ENCODE measurements at regions not wholly inside any gene's neighbourhood (a gene's known extent, or its start where the extent isn't known, plus 50 kb on each side); places are given as distances from the start of the nearest gene placed in this dataset.

- 87 to 91% (median 91%) methylated on average over 2 of the region's 2 CpGs for WGBS, 3 donors
- H3K36me3 ChIP-seq (ENCODE audit: insufficient read depth in 1 of 2, low read depth in 1 of 2), result no peaks in the 10 kb centered on the region
- DNase-seq (no peak), ATAC-seq (no peak)
- no peaks in the 10 kb centered on the region for H3K9me3 ChIP-seq
- H3K4me3 ChIP-seq, result no peak overlapping the region
- H3K4me1 ChIP-seq, result no peaks in the 10 kb centered on the region
- H3K27ac ChIP-seq, result no peak overlapping the region
- TF ChIP-seq, protein P1, sequence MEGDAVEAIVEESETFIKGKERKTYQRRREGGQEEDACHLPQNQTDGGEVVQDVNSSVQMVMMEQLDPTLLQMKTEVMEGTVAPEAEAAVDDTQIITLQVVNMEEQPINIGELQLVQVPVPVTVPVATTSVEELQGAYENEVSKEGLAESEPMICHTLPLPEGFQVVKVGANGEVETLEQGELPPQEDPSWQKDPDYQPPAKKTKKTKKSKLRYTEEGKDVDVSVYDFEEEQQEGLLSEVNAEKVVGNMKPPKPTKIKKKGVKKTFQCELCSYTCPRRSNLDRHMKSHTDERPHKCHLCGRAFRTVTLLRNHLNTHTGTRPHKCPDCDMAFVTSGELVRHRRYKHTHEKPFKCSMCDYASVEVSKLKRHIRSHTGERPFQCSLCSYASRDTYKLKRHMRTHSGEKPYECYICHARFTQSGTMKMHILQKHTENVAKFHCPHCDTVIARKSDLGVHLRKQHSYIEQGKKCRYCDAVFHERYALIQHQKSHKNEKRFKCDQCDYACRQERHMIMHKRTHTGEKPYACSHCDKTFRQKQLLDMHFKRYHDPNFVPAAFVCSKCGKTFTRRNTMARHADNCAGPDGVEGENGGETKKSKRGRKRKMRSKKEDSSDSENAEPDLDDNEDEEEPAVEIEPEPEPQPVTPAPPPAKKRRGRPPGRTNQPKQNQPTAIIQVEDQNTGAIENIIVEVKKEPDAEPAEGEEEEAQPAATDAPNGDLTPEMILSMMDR (IDR thresholded peaks at IDR 0.05), result no peak
- intact Hi-C loops (cut with DNase I), result no loop called here
- no peaks in the 10 kb centered on the region for H3K27me3 ChIP-seq (ENCODE audit: insufficient read depth in 3 of 3, low read length in 2 of 3)
Observed at GRCh38 chr1:226800763-226801380, 61.8 kb upstream of the ITPKB start.

GRCh38 chr1:226799634-226800281, 60.7 kb upstream of the ITPKB start:
- Histone ChIP-seq H3K4me3 (no peak overlapping the region), H3K27me3 (ENCODE audit: insufficient read depth in 3 of 3, low read length in 2 of 3) (no peaks in the 10 kb centered on the region), H3K4me1 (no peaks in the 10 kb centered on the region), H3K9me3 (no peaks in the 10 kb centered on the region), H3K27ac (no peak overlapping the region), H3K36me3 (ENCODE audit: insufficient read depth in 1 of 2, low read depth in 1 of 2) (no peaks in the 10 kb centered on the region)
- WGBS, 3 donors, result 72 to 81% (median 72%) methylated on average over 12 of the region's 12 CpGs
- DNase-seq, result no peak
- intact Hi-C loops (cut with DNase I), result no loop called here
- TF ChIP-seq, protein P1 (IDR thresholded peaks at IDR 0.05), result no peak
- no peak for ATAC-seq

DNA sequence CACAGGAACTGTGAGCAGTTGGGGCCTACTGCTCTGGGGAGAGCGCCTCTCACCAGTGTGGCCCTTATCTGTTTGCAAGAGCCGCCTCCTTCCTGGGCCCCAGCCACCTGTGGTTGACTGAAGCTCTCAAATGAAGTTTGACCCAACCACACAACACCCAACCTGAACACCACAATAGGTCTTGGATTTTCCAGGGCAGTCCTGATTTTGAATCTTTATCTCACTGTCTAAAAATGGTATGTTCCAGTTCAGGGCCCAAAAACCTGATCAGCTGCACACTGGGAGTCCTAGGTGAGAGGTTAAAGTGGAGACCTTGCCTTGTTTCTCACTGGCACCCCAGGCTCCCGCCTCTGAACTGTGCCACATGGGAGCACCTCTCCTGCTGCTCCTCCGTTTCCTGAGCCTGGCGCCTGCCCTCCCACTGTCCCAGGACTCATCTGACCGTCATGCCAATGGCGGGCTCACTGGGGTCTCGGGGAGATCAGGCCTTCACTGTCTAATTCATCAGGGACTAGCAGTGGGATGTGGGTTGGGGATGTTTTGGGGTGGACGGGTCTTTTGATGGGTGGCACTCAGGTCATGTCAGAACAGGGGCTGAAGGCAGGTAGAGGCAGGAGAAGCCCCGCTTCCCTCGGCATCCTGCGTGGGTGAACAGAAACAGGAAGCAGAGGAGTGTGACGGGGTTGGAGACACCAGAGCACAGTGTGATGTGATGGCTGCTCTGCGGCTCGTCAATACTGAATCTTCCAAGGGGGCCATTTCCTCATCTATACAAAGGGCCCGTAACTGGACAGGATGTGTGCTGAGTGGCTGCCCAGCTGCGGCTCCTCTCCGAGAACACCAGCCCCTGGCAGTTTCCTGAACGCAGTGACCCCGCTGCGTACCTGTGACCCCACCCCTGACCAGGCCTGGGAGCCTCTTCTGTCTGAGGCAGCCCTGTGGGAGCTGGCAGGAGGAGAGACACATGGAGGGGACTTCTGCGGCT, 59.6 kb upstream of the ITPKB start:
- Histone ChIP-seq H3K9me3 (no peaks in the 10 kb centered on the region), H3K4me1 (no peaks in the 10 kb centered on the region), H3K4me3 (no peak overlapping the region), H3K27me3 (ENCODE audit: insufficient read depth in 3 of 3, low read length in 2 of 3) (no peaks in the 10 kb centered on the region), H3K36me3 (ENCODE audit: insufficient read depth in 1 of 2, low read depth in 1 of 2) (no peaks in the 10 kb centered on the region), H3K27ac (no peak overlapping the region)
- TF ChIP-seq, protein P1 (IDR thresholded peaks at IDR 0.05), result no peak
- WGBS, 3 donors, result 74 to 83% (median 82%) methylated on average over 22 of the region's 22 CpGs
- intact Hi-C loops (cut with DNase I), result no loop called here
- no peak for DNase-seq
- ATAC-seq, result peak in 3 of 4 donors; percentile 26 to 40 (median 33)

DNA sequence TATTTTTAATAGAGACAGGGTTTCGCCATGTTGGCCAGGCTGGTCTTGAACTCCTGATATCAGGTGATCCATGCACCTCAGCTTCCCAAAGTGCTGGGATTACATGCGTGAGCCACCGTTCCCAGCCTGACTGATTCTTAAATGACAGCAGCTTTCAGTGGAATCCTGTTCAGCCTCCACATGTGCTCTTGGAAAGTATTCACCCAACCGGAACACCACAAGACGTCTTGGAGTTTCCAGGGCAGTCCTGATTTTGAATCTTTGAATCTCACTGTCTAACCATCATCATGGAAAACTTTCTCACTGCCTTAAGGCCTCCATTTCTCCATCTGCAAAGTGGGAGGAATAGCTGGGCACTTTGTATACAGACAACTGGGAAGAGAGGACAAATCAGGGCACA, 58.1 kb upstream of the ITPKB start:
- DNase-seq (no peak), ATAC-seq (no peak)
- Histone ChIP-seq H3K27ac (no peak overlapping the region), H3K9me3 (no peaks in the 10 kb centered on the region), H3K27me3 (ENCODE audit: insufficient read depth in 3 of 3, low read length in 2 of 3) (no peaks in the 10 kb centered on the region), H3K4me1 (no peaks in the 10 kb centered on the region), H3K36me3 (ENCODE audit: insufficient read depth in 1 of 2, low read depth in 1 of 2) (no peaks in the 10 kb centered on the region), H3K4me3 (no peak overlapping the region)
- TF ChIP-seq, protein P1 (IDR thresholded peaks at IDR 0.05), result no peak
- 84 to 87% (median 86%) methylated on average over 5 of the region's 5 CpGs for WGBS, 3 donors
- intact Hi-C loops (cut with DNase I), result no loop called here
